ENCODE measurements at regions not wholly inside any gene's neighbourhood (a gene's known extent, or its start where the extent isn't known, plus 50 kb on each side); places are given as distances from the start of the nearest gene placed in this dataset.

DNA sequence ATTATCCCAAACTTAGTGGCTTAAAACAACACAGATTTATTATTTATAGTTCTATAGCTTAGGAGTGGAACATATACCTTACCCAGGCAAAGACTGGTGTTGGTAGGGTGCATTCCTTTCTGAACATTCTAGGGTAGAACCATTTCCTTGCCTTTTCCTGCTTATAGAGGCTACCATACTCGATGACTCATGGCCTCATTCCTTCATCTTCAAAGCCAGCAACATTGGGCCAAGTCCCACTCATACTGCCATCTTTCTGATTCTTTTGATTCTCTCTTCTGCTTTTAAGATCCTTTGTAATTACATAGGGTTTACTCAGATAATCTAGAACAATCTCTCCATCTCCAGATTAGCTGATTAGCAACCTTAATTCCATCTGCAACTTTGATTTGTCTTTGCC is 452.7 kb upstream of the KLF4 start:
- DNase-seq (ENCODE audit: low read depth, low spot score): no peak
- peak overlapping the region; percentile 9 for H3K27ac ChIP-seq

GRCh38 chr9:107940616-107941595 is 451.3 kb upstream of the KLF4 start:
- no peak for DNase-seq (ENCODE audit: low read depth, low spot score)
- H3K27ac ChIP-seq: no peak overlapping the region

- H3K27ac ChIP-seq: no peak overlapping the region
- no peak for DNase-seq (ENCODE audit: low read depth, low spot score)
Observed at GRCh38 chr9:107938801-107939386, 449.3 kb upstream of the KLF4 start.

DNA sequence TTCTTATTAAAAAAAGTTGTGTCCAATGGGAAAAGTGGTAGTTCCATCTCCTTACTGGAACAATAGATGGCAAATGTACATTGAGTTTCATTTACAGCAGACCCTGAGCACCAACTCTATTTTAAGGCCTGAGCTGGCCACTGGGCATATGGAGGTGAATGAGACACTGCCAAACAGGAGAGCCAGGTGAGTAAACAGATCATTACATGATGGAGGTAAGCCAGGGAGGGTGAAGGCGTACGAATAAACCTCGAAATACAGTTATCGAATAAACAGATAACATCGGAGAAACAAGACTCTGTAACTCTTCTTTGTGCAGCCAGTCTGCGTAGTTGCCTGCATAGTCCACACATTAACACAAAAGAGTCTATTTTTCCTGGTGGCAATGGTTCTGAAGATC is 446.4 kb upstream of the KLF4 start:
- no peak for DNase-seq (ENCODE audit: low read depth, low spot score)
- H3K27ac ChIP-seq: no peak overlapping the region

- DNase-seq (ENCODE audit: low read depth, low spot score): no peak
- no peak overlapping the region for H3K27ac ChIP-seq
Observed at GRCh38 chr9:107933516-107933915, 443.9 kb upstream of the KLF4 start.

DNA sequence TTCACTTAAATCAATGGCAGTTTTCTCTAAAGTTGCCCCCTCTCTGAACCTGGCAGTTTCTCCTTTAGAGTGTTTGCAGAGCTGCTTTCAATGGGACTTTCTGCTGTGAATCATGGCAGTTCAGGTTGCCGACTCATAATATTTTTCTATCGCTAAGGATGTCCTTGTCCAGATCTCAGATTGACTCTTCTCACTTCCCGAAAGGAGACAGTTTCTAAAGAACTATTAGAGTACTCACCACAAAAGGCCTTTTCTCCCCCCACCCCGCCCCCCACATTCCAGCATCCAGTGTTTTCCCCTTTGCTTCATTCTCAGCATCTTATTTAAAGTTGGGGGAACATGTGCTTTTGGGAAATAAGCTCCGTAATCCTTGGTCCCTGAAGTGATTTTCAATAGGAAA is 443.5 kb upstream of the KLF4 start:
- no peak for DNase-seq (ENCODE audit: low read depth, low spot score)
- H3K27ac ChIP-seq: no peak overlapping the region

DNA sequence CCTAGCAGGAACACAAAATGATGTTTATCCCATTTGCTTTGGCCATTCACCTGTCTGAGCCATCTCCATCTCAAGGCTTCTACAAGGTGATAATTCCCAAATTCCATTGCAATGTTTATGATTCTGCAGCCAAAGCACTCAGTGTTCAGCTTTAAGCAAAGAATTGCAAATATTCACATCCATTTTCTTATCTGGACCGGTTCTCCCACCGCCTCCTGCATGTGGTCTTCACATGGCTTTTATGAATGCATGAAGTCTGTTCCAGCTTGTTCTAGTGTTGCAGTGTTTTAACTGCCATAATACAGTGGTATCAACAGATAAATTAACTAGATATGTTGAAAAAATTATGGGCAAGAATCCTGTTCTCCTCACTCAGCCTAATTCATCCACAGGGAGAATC is 443.0 kb upstream of the KLF4 start:
- no peak for DNase-seq (ENCODE audit: low read depth, low spot score)
- H3K27ac ChIP-seq: no peak overlapping the region

DNA sequence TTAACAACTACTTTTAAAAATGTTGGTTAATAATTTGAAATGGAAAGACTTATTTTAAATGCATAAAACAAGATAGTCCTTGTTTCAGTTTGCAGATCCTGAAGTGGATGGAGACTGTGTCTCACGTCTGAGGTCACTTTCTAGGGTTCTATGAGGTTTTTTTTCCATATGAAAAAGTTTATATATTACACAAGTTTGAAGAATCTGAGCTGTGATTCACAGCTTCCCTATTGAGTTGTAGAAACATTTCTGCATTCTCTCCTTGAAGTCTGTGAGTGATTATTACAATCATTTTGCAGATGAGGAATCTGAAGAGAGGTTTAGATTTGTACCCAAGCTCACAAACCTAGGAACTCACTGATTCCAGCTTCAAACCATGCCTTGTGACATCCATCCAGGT is 442.5 kb upstream of the KLF4 start:
- DNase-seq (ENCODE audit: low read depth, low spot score): no peak
- no peak overlapping the region for H3K27ac ChIP-seq

DNA sequence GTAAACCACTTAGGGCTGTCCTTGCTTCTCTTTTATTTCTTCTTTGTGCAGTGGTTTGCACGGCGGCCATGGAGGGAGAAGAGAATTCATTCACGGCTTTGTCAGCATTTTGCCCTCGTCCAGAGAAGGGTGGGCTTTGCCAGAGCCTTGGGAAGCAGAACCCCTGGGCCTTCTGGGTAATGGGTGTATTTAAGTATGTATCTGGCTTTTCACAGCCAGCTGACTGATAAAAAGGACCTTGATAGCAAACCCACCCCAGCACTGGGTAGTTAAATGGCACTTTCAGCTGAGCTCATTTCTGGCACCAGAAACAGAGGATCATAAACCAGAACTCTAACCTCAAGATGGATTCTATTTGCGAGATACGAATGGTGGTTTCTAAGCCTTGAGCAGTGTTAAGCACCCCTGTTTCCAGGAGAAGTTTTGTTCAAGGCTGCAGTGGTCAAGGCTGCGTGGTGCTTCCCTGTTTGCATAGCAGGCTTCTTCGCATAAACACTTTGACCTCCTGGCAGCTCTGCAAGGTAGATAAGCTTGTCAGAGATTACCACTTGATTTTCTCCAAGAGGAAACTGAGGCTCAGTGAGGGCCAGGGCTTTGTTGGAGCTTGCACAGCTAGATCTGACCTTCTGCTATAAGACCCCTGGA is 441.6 kb upstream of the KLF4 start:
- DNase-seq (ENCODE audit: low read depth, low spot score): no peak
- no peak overlapping the region for H3K27ac ChIP-seq

DNA sequence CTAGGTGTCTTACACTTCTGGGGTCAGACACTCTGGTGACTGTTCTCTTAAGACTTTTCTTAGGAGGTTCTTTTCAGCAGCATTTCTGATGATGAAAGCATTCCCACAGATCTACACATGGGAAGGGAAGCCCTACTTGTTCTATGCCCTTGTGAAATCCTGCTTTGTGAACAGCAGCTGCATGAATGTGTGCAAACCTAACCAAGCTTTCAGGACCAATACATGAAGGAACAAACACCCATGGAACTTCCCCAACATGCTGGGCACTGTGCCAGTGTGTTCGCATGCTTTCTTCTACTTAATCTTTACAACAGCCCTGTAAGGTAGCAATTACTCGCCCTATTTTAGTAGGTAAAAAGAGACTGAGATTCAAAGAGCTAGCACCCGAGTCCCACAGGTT is 439.9 kb upstream of the KLF4 start:
- DNase-seq (ENCODE audit: low read depth, low spot score): peak; percentile 14
- no peak overlapping the region for H3K27ac ChIP-seq

DNA sequence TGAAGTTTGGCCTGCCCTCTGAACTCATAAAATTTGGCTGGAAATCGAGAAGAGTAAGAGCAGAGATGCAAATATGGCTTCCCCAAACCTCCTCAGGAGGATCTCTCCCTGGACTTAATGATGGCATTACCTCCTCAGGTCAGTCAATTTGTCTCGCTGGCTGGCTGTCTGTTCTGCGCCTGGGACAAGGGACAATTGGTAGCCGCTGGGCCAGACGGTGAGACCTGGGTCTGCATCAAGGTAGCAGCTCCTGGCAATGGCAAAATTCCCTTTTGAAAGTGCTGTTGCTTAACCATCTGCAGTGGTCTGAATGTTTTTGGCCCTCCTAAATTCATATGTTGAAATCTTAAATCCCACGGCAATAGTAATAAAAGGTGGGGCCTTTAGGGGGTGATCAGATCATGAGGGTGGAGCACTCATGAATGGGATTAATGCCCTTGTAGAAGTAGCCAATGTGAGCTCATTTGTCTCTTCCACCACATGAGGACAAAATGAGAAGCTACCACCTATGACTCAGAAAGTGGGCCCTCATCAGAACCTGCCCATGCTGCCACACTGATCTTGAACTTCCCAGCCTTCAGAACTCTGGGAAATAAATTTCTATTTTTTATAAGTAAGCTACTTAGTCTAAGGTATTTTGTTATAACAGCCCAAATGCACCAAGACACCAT is 439.3 kb upstream of the KLF4 start:
- no peak overlapping the region for H3K27ac ChIP-seq
- DNase-seq (ENCODE audit: low read depth, low spot score): no peak

GRCh38 chr9:107927276-107927675 is 437.7 kb upstream of the KLF4 start:
- DNase-seq (ENCODE audit: low read depth, low spot score): no peak

GRCh38 chr9:107925749-107926297 is 436.3 kb upstream of the KLF4 start:
- DNase-seq (ENCODE audit: low read depth, low spot score): no peak
- H3K27ac ChIP-seq: no peak overlapping the region

More at GRCh38 chr9:107927276-107927675, 437.7 kb upstream of the KLF4 start:
- H3K27ac ChIP-seq: no peak overlapping the region

DNA sequence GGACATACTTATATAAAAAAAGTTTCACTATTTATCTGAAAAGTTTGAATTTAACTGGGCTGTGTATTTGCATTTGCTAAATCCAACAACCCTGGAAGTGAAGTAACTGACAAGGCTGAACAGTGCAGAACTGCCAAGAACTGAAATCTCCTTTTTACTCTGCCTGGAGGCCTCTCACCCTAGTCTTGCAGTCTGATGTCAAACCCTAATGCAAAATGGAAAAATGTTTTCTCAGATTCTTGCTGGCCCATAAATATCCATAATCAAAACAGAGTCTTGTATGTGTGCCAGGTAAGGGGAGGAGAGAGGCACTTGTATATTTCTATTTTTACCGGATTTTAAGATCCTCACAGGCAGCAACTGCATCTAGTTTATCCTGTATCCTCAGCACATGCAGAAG is 432.7 kb upstream of the KLF4 start:
- DNase-seq (ENCODE audit: low read depth, low spot score): no peak
- H3K27ac ChIP-seq: no peak overlapping the region

- DNase-seq (ENCODE audit: low read depth, low spot score): no peak
Observed at GRCh38 chr9:107919263-107919662, 429.7 kb upstream of the KLF4 start.

DNA sequence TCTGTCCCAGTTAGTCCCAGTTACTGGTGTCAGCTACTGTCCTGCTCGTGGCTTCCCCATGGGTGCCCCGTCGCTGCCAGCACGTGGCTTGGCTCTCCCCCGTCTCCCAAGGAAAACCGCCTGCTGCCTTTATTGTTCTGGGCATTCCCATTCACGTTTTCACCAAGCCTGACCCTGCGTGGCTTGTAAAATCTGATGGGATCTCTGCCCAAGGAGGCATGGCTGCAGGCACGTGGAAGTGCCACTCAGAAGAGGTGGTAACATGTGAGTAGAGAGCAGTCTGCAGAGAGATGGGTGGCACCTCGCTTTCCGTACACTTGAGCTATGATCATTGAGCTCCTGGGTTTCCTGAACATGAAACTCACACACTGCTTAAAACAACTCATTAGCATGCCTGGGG is 429.2 kb upstream of the KLF4 start:
- no peak overlapping the region for H3K27ac ChIP-seq
- no peak for DNase-seq (ENCODE audit: low read depth, low spot score)

More at GRCh38 chr9:107919263-107919662, 429.7 kb upstream of the KLF4 start:
- no peak overlapping the region for H3K27ac ChIP-seq

GRCh38 chr9:107914151-107914550 is 424.6 kb upstream of the KLF4 start:
- no peak overlapping the region for H3K27ac ChIP-seq
- DNase-seq (ENCODE audit: low read depth, low spot score): no peak

DNA sequence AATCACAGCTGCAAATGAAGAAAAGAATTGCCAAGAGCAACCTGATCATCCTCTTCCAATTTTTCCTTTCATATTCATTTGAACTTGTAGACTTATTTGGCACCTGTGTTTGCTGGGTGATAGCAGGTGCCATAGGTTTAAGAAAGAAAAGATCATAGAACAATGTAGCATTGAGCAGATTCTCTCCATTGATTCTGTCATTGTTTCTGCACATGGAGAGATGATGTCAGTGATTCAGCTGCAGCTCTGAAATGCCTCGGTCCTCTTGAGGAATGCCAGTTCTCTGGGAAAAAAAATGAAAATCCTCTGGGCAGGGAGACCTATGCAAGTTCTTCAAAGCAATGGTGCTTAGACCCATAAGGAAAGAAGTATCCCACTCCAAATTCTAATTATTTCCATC is 418.1 kb upstream of the KLF4 start:
- DNase-seq (ENCODE audit: low read depth, low spot score): no peak
- no peak overlapping the region for H3K27ac ChIP-seq

DNA sequence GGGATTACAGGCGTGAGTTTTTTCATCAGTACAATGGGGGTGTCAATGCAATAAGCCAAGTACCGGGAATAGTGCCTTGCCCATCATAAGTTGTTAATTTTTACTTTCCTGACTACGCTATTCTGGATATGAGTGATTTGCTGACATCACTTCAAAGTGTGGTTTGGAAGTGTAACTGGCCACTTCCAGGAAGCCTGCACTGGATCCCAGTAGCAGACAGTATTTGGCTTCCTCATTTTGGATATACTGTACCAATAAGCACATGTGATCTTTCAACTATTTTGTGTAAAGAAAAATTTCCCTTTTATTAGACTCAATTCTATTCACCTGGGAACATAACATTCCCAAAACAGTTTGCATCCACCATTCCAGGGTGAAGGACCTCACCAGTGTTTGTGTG is 417.7 kb upstream of the KLF4 start:
- no peak overlapping the region for H3K27ac ChIP-seq

DNA sequence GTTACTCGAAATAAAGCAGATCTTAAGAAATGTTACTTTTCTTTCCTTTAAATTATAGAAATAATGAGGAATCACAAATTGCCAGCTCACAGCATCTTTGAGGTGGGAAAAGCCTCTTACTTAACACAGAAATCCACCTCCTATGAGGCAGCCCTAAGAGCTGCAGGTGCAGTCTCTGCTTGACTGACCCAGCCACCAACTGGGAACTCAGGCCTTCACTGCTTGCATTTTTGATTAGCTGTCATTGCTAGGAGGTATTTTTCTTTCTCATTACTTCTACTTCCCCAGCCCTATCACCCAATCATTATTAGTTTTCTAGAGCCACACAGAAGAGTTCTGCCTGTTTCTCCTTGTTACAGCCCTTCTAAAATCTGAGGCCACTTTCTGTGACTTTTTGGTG is 416.5 kb upstream of the KLF4 start:
- no peak overlapping the region for H3K27ac ChIP-seq
- DNase-seq (ENCODE audit: low read depth, low spot score): no peak

More for the DNA sequence above, 417.7 kb upstream of the KLF4 start:
- no peak for DNase-seq (ENCODE audit: low read depth, low spot score)

All from epithelial cell of prostate (primary cell).